ENCODE measurements at regions not wholly inside any gene's neighbourhood (a gene's known extent, or its start where the extent isn't known, plus 50 kb on each side); places are given as distances from the start of the nearest gene placed in this dataset.

DNA sequence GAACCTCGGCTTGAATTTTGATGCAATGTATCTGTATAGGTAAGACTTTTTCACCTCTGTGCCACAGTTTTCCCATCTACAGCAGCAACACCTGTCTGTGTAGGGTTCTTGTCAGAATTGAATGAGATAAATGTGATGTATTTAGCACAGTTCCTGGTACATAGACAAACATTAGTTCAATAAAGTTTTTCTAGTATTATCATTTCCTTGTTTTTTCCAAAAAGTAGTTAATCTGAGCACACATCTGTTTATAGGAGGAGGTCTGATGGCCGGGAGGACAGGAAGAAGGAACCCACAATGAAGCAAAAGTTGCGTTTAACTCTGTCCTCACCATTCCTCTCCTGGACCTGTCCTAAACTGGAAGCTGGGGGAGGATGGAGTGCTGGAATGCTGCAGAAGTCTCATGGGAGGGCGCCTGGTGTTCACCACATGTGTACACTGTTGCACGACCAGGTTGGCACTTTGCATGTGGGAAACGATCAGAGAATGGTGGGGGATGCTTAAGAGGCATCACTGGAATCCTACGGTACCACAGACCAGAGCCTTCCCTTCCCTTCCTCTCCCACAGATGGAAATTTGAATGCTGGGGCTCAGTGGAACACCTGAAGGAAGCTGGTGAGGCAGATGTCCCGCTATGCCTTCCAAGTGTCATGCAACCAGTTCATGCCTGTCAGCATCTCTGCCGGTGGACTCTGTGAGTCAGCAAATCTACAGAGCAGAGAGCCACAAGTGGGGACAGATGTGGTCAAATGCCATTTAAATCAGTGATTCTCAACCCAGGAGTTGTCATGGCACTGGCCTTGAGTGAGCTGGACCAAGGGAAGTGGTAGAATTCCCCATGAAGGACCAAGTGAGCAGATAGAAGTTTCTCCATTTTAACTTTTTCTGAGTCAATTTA is 315.6 kb downstream of the DLEU7 start:
- Histone ChIP-seq H3K4me1 (ENCODE audit: control insufficient read depth in 1 of 2, insufficient read depth in 2 of 2, low read length in 2 of 2) (peaks cover 0 to 4% of the 10 kb centered on the region in 2 donors), H3K27ac (ENCODE audit: low read depth in 1 of 2, low read length in 2 of 2) (peak overlapping the region in 1 of 2 donors; percentile 52), H3K4me3 (ENCODE audit: low read length in 2 of 2) (no peak overlapping the region), H3K9me3 (ENCODE audit: control insufficient read depth, low read length) (no peaks in the 10 kb centered on the region), H3K36me3 (ENCODE audit: control insufficient read depth in 1 of 2, insufficient read depth in 2 of 2, low read length in 1 of 2) (no peaks in the 10 kb centered on the region), H3K27me3 (ENCODE audit: control insufficient read depth in 1 of 2, insufficient read depth in 2 of 2, low read length in 1 of 2) (no peaks in the 10 kb centered on the region)
- no peak for DNase-seq
- 60 to 62% methylated on average over 9 of the region's 9 CpGs for WGBS, 2 donors
- ATAC-seq (ENCODE audit: low FRiP score): no peak
- intact Hi-C loops (cut with DNase I): loop anchor here in 1 of 2 donors (10.0 kb wide), 1 partner anchor 553 kb away; no protein-coding TSS in a partner anchor

DNA sequence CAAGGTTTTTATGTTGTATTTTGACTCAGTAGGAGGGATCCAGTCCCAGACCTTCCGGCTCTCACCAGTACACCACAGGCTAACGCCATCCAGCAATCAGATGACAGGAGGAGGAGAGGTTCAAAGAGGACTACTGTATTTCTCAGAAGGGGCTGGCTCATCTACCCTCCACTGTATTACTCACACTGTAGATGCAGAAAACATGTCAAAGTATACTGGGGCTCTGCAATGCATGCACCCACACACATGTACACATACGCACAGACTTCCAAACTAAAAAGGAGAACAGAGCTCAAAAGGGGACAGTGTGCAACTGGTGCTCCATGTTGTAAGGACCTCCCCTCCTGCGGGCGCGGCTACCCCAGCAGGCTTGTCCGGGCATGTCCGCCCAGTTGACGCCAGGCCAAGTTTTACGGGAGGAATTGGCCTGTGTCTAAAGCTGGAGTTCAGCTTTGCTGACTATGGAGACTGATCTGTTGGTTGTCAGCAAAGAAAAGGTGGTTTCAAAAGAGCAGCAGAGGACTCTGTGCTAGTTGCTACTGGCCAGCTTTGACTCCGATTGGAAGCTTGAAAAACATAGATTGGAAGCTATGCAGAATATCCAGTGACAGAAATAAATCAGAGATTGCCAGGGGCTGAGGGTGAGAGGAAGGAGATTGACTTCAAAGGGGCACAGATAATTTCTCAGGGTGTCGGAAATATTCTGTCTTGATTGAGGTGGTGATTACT is 314.2 kb downstream of the DLEU7 start:
- Histone ChIP-seq H3K4me3 (ENCODE audit: low read length in 2 of 2) (no peak overlapping the region), H3K9me3 (ENCODE audit: control insufficient read depth, low read length) (no peaks in the 10 kb centered on the region), H3K36me3 (ENCODE audit: control insufficient read depth in 1 of 2, insufficient read depth in 2 of 2, low read length in 1 of 2) (no peaks in the 10 kb centered on the region), H3K27me3 (ENCODE audit: control insufficient read depth in 1 of 2, insufficient read depth in 2 of 2, low read length in 1 of 2) (no peaks in the 10 kb centered on the region), H3K4me1 (ENCODE audit: control insufficient read depth in 1 of 2, insufficient read depth in 2 of 2, low read length in 2 of 2) (peaks cover 0 to 4% of the 10 kb centered on the region in 2 donors), H3K27ac (ENCODE audit: low read depth in 1 of 2, low read length in 2 of 2) (peak overlapping the region in 1 of 2 donors; percentile 4)
- ATAC-seq (ENCODE audit: low FRiP score): peak; percentile 82
- intact Hi-C loops (cut with DNase I): loop anchor here in 1 of 2 donors (10.0 kb wide), 1 partner anchor 555 kb away; no protein-coding TSS in a partner anchor
- DNase-seq: peak; percentile 92
- 15 to 19% methylated on average over 12 of the region's 12 CpGs for WGBS, 2 donors

DNA sequence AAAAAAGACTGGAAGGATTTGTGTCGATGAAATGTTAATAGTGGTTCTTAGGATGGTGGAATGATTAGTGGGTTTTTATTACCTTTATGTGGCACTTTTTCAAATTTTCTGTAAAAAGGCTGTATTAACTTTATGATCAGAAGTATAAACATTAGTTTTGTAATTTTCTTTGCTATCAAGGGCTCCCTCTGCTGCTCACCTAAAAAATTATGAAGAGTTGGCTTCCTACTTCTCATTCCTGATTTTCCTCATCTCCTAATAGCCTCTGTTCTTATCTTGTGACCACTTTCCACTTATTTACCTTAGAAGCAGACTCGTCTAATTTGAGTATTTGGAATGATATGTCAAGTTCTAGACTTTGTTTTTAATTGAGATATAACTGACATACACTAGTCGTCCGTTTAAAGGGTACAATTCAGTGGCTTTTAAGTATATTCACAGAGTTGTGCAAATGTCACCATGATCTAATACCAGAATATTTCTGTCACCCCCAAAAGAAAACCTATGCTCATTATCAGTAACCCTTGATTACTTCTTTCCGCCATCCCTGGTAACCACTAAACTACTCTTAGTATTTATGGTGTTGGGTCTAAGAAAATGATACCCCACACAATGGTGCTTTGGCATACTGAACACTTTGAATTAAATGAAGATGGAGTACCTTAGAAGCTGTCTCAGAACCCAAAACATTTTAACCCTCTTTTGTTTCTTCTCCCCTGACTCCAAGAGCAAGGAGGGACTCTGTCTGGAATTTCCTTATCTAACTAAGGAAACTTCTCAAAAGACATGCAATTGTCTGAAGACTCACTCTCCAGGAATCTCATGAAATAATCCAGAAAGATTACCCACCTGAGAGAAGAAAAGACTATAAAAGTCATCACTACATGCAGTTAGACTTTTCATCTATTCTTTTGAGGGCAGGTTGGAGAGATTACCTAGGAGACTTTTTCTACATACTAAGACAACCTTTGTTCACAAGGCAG is 311.3 kb downstream of the DLEU7 start:
- no peaks in the 10 kb centered on the region for H3K27me3 ChIP-seq (ENCODE audit: control insufficient read depth in 1 of 2, insufficient read depth in 2 of 2, low read length in 1 of 2)
- no peaks in the 10 kb centered on the region for H3K9me3 ChIP-seq (ENCODE audit: control insufficient read depth, low read length)
- ATAC-seq (ENCODE audit: low FRiP score): no peak
- H3K36me3 ChIP-seq (ENCODE audit: control insufficient read depth in 1 of 2, insufficient read depth in 2 of 2, low read length in 1 of 2): no peaks in the 10 kb centered on the region
- peaks cover 0 to 4% of the 10 kb centered on the region in 2 donors for H3K4me1 ChIP-seq (ENCODE audit: control insufficient read depth in 1 of 2, insufficient read depth in 2 of 2, low read length in 2 of 2)
- H3K27ac ChIP-seq (ENCODE audit: low read depth in 1 of 2, low read length in 2 of 2): no peak overlapping the region
- 53 to 57% methylated on average over 5 of the region's 5 CpGs for WGBS, 2 donors
- DNase-seq: no peak
- H3K4me3 ChIP-seq (ENCODE audit: low read length in 2 of 2): no peak overlapping the region
- intact Hi-C loops (cut with DNase I): loop anchor here (2.0 to 10.0 kb wide), 5 partner anchors 270 to 547 kb away; no protein-coding TSS in a partner anchor

GRCh38 chr13:50535050-50535449 is 308.4 kb downstream of the DLEU7 start:
- H3K27me3 ChIP-seq (ENCODE audit: control insufficient read depth in 1 of 2, insufficient read depth in 2 of 2, low read length in 1 of 2): no peaks in the 10 kb centered on the region
- H3K27ac ChIP-seq (ENCODE audit: low read depth in 1 of 2, low read length in 2 of 2): no peak overlapping the region
- intact Hi-C loops (cut with DNase I): loop anchor here (10.0 kb wide), 2 partner anchors 380 to 550 kb away; no protein-coding TSS in a partner anchor
- no peaks in the 10 kb centered on the region for H3K9me3 ChIP-seq (ENCODE audit: control insufficient read depth, low read length)
- H3K4me1 ChIP-seq (ENCODE audit: control insufficient read depth in 1 of 2, insufficient read depth in 2 of 2, low read length in 2 of 2): no peaks in the 10 kb centered on the region
- no peaks in the 10 kb centered on the region for H3K36me3 ChIP-seq (ENCODE audit: control insufficient read depth in 1 of 2, insufficient read depth in 2 of 2, low read length in 1 of 2)
- DNase-seq (no peak), ATAC-seq (ENCODE audit: low FRiP score) (no peak)
- no peak overlapping the region for H3K4me3 ChIP-seq (ENCODE audit: low read length in 2 of 2)

- Histone ChIP-seq H3K9me3 (ENCODE audit: control insufficient read depth, low read length) (no peaks in the 10 kb centered on the region), H3K36me3 (ENCODE audit: control insufficient read depth in 1 of 2, insufficient read depth in 2 of 2, low read length in 1 of 2) (no peaks in the 10 kb centered on the region), H3K4me1 (ENCODE audit: control insufficient read depth in 1 of 2, insufficient read depth in 2 of 2, low read length in 2 of 2) (no peaks in the 10 kb centered on the region), H3K27me3 (ENCODE audit: control insufficient read depth in 1 of 2, insufficient read depth in 2 of 2, low read length in 1 of 2) (no peaks in the 10 kb centered on the region), H3K27ac (ENCODE audit: low read depth in 1 of 2, low read length in 2 of 2) (no peak overlapping the region), H3K4me3 (ENCODE audit: low read length in 2 of 2) (no peak overlapping the region)
- ATAC-seq (ENCODE audit: low FRiP score): no peak
- 96 to 98% methylated on average over 1 of the region's 1 CpG for WGBS, 2 donors
- DNase-seq: no peak
- intact Hi-C loops (cut with DNase I): loop anchor here (10.0 kb wide), 2 partner anchors 378 to 552 kb away; no protein-coding TSS in a partner anchor
These were observed 306.5 kb downstream of the DLEU7 start for GRCh38 chr13:50537029-50537428.

DNA sequence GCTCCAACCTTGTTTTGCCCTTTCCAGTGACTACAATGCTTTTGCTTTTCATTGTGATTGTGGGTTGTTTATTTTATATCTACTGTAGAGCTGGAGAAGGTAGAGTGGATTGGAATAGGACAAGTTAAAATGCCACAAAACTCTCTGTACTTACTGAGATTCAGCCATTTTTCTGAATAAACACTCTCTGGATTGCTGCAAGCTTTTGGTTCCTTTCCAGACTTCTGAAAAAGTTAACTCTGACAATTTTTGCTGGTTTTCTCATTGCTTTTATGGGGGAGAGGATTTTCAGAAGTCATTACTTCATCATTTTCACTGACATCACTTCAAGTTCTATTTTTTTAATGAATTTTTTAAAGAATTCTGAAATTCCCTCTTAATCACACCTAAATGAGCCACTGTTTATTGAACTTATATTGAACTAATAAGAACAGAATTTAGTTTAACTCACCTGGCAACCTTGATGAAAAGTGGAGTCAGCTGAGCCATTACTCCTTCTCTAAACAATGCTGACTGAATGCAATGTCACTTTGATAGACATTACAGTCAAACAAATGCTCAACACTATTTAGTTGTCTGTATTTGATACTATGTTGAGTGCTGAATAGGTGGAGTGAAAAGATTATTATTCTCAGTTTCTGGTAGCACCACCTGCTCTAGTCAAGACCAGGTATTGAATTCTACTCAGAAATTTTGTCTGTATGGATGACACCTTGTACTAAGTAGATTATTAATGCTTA is 303.5 kb downstream of the DLEU7 start:
- H3K36me3 ChIP-seq (ENCODE audit: control insufficient read depth in 1 of 2, insufficient read depth in 2 of 2, low read length in 1 of 2): no peaks in the 10 kb centered on the region
- ATAC-seq (ENCODE audit: low FRiP score): no peak
- no peak overlapping the region for H3K27ac ChIP-seq (ENCODE audit: low read depth in 1 of 2, low read length in 2 of 2)
- DNase-seq: no peak
- no peaks in the 10 kb centered on the region for H3K27me3 ChIP-seq (ENCODE audit: control insufficient read depth in 1 of 2, insufficient read depth in 2 of 2, low read length in 1 of 2)
- H3K9me3 ChIP-seq (ENCODE audit: control insufficient read depth, low read length): no peaks in the 10 kb centered on the region
- no peak overlapping the region for H3K4me3 ChIP-seq (ENCODE audit: low read length in 2 of 2)
- intact Hi-C loops (cut with DNase I): loop anchor here (10.0 kb wide), 2 partner anchors 375 to 555 kb away; no protein-coding TSS in a partner anchor
- H3K4me1 ChIP-seq (ENCODE audit: control insufficient read depth in 1 of 2, insufficient read depth in 2 of 2, low read length in 2 of 2): peaks cover 0 to 11% of the 10 kb centered on the region in 2 donors

- ATAC-seq (ENCODE audit: low FRiP score): no peak
- Histone ChIP-seq H3K4me1 (ENCODE audit: control insufficient read depth in 1 of 2, insufficient read depth in 2 of 2, low read length in 2 of 2) (peaks cover 0 to 11% of the 10 kb centered on the region in 2 donors), H3K36me3 (ENCODE audit: control insufficient read depth in 1 of 2, insufficient read depth in 2 of 2, low read length in 1 of 2) (no peaks in the 10 kb centered on the region), H3K9me3 (ENCODE audit: control insufficient read depth, low read length) (no peaks in the 10 kb centered on the region), H3K4me3 (ENCODE audit: low read length in 2 of 2) (no peak overlapping the region), H3K27me3 (ENCODE audit: control insufficient read depth in 1 of 2, insufficient read depth in 2 of 2, low read length in 1 of 2) (no peaks in the 10 kb centered on the region), H3K27ac (ENCODE audit: low read depth in 1 of 2, low read length in 2 of 2) (no peak overlapping the region)
- intact Hi-C loops (cut with DNase I): no loop called here
- 75 to 91% methylated on average over 2 of the region's 2 CpGs for WGBS, 2 donors
- no peak for DNase-seq
These were observed 300.4 kb downstream of the DLEU7 start for GRCh38 chr13:50543141-50543540.
